HG03045 (cell line): ENCODE measurements at regions not wholly inside any gene's neighbourhood (a gene's known extent, or its start where the extent isn't known, plus 50 kb on each side); places are given as distances from the start of the nearest gene placed in this dataset.

ENCODE experiments used
- ATAC-seq: cut with Tn5 transposase; IDR thresholded peaks from one replicate; pipeline ENCODE4 v1.9.1; 2021; ENCODE audit warnings: mild to moderate bottlenecking, moderate library complexity; ENCODE audit not compliant: unreplicated experiment

DNA sequence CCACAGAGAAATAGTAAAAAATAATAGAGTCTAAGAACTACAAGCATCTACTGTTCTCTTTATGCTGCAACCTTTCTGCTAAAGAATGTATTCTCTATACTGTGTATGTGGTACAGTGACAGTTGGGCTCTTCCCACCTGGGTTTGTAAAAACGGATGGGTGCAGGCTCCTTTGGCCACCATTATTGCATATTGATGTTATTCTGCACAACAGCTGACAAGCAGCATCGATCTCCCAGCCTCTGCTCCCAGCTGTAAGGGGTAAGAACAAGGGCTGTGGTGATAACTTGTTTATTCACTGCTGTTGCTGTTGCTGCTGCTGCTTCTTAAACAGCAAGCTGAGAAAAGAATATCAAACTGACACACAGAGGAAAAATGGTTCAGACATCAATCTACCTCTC, 56.1 kb downstream of the KCNRG start:
- ATAC-seq, result no peak

DNA sequence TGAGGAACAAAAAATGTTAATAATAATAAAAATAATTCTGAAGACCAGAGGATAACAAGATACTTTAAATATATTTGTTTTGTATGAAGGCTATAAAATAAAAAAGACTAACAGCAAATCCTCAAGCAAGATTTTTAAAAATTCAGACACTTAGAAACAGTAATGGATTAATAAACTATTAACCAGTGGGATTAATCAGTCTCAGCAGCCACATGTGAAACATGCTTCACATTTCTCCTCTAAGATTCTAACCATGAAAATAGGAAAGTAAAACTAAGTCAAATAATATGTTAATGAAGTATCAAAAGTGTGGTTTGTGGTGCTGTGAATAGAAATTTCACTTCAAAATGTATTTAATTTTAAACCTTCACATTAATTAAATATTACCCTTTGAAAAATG, 57.4 kb downstream of the KCNRG start:
- no peak for ATAC-seq

DNA sequence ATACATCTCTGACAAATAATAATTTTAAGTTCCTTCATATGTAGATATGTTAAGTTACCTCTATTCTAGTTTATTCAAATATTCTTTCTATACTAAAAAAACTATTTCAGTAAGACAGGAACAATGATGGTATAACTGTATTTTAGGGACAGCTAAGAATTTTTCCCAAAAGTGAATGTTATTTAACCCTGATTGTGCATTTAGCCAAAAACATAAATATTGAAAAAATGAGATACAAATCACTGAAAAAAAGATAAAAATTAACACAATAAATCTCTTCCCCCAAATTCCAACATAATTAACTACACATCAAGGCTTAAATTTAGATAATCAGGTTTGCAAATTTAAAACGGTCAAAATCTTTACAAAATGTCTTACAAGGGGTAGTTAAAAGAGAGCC, 58.1 kb downstream of the KCNRG start:
- ATAC-seq, result no peak

DNA sequence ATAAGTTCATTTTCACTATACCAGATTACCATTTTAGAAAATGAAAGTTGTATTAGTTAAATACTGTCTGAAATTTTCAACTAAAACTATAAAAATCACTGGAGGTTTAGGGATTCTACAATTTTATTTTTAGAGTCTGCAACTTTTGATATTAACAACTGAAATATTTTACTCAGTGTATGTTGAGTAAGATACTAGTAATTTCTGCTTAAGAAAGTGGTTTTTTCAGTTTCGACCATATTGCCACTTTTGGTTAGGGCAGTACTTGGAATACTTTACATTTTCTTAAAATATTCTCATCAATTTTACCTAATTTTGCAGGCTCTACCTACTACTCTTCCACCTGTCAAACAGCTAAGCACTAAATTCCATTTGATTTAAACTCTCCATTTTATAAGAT, 59.6 kb downstream of the KCNRG start:
- peak; percentile 66 for ATAC-seq

DNA sequence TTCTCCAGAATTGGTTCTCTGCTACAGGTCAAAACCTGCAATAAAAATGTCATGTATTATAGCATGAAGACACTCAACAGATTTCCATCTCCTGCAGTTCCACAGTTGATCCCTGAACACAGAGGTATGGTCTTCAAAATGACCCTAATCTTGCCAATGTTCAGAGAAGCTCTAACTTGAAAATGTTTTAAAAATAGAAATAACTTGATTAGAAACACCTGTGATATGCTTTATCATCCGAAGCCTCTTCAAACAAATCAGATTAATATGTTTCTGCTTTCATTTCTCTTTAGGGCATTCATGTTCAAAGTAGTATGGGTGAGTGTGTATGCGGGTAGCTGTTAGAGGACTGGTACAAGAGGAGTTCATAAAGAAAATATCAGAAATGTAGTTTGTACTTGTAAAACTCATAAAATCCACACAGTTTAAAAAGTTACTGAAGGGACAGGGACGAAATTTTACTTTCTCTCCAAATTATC, 60.4 kb downstream of the KCNRG start:
- ATAC-seq, result no peak

DNA sequence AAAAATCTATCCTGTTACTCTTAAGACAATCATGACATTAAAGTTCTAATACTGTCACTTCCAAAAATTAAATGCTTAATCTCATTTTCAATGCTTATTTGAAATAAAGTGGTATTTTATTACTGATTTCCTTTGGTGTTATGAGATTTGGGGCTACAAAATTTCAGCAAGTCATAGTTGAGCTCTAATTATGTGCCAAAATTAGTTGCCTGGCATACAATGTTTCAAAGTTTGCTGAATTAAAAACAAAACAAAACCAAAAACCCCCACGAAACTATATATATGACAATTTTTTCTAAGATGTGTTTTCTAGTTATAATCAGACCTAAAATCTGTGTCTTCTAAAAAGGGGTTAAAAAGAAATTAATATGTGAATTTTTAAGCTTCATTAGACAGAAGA, 62.2 kb downstream of the KCNRG start:
- ATAC-seq, result no peak

DNA sequence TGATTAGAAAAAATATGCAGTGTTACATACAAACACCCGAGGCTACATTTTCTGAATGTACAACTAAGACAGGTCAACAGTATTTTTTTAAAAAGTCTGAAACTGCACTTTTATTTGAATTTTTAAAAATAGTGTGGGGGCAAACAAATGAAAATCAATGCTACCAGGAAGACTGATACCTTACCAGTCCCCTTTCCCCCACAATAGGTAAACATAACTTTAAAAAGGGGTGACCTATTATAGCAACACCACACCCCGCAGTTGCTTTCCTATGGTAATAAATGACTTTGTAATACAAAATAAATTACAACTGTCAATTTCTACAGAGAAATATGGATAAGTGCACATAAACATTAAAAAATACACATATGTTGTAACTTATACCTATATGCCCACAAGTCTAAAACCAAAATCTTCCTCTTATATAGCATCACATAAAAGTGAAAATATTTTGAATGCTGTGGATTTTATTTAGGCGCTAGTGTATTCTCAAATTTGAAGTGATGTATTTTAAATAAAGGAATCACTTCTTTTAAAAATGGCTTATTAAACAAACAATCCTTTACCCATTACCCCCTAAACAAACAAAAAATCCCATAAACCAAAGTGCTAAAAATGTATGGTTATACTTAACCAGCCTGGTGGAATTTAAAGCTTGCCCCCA, 63.1 kb downstream of the KCNRG start:
- no peak for ATAC-seq

DNA sequence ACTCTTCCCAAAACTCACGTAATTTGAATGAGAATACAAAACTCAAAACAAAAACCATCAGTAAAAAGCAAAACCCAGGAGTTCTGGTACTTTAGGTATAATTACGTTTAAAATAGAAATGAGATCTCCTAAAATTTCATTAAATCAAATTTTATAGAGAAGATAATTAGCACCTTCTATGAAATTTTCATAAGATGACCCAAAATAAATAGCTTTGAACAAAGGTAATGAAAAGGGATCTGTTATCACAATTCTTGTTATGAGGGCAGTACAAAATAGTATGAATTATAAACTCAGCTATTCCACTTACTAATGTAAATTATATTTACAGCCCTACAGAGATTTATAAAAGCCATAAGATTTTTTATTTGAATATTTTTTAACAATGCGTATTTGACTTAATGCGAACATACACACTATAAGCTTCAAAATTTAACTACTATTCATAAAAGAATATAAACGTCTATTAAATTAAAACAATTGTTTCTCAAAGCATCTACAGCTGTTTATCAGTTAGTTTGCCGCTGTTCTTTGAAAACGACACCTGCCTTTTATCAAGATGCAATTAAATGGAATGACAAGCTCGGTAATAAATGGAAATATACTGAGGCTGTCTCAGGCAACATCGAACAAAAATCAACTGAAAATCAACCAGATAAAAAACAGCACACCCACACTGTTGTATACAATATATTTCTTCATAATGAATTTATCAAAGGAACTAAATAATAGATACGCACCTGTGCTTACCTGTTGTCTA, 63.8 kb downstream of the KCNRG start:
- no peak for ATAC-seq

DNA sequence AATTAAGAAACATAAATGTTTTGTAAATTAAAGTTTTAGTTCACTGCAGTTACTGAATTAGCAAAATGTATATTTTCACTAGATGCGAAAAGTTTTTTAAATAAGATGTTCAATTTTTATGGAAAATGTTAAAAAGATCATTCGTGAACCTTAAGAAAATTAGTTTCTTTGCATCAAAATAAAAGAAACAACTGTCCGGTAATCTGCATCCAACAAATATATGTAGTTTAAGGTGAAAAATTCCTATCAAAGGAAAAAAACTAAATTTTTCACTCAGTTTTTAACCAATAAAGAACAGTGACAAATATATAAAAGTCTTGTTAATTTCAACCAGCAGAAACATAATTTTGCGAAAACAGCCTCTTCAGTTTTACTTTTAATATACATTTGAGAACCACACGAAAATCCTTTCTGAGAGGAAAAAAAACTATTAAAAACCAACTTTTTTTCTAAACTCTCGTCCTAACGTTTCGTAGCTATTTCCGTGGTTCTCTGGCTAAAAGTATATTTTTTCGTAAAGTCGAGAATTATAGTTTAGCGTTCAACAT, 64.5 kb downstream of the KCNRG start:
- ATAC-seq, result no peak

DNA sequence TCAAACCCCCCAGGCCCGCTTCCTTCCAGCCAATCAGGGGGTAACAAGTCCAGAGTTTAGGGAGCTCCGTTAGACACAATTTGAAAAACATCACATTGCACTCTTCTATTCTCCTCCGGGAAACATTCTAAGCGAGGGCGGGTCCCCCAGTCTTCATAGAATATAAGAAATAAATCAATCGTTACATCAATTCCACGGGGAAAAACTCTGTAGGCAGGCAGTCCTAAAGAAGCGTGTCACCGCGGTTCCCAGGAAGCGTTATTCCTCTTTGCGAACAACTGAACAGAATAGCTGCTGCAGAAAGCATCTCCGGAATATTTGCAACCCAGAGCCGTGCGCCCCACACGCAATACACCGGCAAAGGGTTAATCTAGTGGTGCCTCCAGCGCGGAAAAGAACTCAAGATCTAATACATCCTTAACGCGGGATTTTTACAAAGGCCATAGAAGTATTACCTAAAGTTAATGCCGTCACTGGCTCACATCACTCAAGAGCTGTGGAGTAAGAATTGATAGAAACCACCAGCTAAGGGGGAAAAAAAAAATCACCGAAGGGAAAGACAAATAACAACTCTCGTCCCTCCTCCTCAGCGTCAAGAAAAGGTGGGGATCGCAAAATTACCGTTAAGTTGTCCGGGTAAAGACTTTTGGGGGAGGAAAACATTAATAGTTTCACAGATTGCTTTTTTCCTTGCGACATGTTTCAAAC, 65.1 kb downstream of the KCNRG start:
- no peak for ATAC-seq

DNA sequence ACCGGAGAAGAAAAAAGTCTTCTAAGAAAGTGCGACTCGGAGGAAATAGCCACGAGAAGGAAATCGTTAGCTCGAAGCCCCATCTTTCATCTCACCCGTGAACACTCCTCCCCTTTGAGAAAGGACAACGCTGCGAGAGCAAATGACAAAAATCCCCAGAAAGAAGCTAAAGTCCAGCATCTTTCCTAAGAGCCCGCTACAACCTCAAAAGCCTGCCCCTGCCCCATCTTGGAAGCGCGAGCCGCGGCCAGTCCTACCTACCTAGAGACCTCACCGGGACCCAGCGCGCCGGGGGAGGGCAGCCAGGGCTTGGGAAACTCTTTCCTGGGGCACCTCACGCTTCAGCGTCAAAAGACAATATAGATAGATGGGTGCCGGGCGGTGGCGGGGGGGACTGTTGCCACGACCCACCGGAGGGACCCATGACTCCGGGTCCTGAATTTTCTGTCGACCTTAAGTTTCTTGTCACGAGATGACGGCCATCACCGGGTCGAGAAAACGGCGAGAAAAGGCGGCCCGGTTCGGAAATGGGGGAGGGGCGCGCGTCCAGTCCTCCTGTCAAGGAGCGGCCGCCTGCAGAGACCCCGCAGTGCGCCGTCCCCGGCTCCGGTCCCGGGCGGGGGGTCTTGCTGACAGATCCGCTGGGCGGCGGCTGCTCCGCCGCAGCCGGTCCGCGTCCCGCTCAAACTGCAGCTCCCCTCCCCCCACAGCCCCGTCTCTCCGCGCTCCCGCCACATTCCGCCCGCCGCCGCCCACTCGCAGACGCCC, 65.9 kb downstream of the KCNRG start:
- ATAC-seq, result peak; percentile 22

DNA sequence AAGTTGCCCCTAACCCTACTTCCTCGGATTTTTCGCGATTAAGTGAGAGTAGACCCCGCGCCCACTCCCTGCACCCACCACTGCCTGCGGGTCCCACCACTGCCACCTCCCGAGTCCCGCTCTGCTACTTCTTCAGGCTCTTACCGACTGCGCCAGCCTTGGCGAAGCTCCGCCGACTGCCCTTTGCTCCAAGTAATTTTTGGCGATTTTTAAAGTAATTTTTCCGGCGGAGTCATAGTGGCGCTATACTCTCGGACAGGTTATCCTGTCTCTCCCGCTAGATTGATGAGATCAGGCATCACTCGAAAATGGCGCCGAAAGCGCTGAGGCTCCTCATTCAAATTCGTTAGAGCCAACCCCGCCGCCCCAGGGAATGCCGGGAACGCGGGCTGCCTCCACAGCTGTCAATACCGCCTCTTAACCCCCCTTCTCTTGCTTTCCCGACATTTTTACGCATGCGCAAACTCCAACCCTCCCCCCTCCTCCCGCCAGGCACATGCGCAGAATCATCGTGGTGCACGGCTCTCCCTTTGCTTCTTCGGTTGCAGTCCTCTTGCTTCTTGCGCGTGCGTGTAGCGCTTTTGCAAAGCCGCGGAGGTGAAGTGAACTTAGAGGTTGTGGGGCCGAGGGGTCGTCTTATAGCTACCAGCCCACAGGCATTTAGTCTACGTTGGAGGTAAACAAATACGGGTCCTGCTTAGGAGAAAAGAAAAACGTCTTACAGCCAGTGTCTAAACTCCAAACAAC, 66.6 kb downstream of the KCNRG start:
- peak; percentile 67 for ATAC-seq

DNA sequence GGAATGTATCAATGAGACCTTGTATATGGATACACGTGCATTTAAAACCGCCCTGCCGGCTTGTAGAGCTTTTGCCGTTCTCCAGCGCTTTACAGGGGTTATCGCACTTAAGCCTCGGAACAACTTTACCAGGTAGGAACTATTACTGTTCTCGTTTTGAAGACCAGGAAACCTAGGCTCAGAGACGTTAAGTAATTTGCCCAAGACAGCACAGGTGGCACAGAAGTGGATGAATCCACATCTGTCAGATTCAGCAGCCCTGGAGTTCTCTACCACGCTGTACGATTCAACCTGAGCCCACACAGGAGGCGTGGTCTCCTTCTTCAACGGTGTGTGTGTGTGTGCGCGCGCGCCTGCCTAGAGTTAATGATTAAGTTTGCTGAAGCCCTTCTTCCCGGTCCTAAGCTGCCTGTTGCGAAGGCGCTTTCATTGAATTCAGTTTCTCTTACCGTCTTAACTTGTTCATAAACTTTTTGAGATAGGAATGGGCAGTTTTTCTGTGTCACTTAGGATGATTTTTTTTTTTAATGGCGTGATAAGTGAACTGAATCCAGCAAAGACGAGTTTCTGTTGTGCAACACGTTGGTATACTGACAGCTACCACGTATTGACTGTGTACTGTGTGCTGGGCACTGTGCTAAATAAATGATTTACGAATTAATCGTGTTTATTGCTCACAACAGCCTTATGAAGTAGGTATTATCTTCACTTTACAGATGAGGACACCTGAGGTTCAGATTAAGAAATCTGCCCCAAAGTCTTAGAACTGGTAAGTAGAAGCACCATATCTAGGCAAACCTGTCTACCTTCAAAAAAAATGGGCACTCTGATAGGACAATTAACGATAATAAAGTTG, 67.4 kb downstream of the KCNRG start:
- ATAC-seq, result peak; percentile 52

DNA sequence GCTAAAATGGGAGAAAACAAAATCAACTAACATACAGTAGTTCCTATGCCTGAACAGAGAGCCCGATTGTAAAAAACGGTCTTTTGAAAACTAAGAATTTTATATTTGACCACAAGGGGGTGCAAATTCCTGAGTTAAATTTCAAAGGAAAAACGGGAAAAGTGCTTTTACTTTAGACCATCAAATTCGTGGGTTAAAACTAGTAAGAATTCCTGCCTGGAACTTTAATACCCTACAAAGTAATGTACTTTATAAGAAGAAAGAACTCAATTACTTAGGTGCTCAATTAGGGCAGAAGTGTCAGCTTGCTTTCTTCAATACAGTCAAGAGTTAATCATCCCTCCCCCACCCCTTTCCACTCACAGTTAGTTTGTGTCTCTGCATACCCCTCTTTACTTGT, 69.8 kb downstream of the KCNRG start:
- ATAC-seq, result no peak

DNA sequence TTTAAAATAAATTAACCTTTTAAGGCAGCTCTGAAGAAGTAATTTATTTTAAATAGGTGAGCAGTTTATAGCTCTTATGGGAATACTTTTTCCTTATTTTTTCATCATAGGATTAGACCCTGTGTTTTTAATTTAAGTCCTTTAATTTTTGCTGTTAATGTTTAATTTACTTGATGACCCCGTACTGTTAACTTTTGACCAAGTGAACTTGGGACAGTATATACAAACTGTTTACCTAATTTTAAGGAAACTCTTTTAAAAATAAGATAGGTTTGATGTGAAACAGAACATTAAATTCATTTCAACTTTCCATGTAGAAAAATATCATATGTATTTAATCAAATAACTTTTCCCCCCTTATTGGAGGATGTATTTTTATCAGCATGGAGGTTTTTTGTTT, 74.4 kb downstream of the KCNRG start:
- ATAC-seq, result no peak

DNA sequence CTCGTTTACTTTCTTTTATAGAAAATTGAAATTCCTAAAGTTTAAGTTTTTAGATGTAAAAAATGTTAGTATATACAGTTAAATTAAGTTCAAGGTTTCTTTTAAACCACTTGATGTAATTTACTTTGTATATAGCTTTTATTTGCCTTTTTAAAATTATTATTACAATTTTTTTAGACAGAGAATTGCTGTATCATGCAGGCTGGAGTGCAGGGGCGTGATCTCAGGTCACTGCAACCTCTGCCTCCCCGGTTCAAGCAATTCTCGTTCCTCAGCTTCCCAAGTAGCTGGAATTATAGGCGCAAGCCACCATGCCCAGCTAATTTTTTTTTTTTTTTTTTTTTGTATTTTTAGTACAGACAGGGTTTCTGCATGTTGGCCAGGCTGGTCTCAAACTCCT, 75.0 kb downstream of the KCNRG start:
- ATAC-seq, result no peak

DNA sequence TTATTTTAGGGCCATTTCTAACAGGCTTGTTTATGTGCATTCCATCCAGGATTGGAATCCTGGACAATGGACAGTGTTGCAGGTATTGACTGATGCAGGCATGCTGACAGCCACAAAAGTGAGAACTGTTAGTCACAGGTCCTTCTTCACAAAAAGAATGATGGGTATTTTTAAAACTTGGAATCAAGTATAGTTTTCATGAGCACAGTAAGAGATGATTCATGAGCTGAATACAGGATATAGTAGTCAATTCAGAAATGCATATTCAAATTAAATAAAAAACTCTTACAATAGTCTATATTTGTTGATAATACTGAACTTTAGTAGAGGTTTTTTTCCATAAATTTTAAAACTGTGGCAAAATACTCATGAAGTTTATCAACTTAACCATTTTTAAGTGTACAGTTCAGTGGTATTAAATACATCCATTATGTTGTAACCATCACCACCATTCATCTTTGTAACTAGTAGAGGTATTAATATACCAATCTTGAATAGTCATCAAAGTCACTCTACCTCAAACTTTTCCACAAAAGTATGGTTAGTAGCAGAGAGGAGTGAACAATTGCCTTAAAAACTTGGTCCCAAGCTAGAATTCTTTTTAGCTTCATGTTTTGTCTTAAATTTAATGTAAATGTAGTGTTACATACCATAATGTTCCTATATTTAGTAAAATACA, 79.5 kb downstream of the KCNRG start:
- no peak for ATAC-seq

DNA sequence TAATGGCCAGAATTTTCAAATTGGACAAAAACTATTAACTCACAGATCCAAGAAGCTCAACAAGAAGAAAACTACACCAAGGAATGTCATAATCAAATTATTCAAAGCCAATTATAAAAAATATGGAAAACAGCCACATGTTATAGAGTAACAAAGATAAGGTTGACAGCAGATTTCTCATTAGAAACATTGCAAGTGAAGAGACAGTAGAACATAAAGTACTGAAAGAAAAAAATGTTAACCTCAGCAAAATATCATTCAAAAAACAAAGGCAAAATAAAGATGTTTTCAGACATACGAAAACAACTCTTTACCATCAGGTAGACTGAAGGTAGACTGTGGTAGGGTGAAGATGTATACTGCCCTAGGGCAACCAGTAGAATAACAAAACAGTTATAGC, 83.4 kb downstream of the KCNRG start:
- no peak for ATAC-seq

DNA sequence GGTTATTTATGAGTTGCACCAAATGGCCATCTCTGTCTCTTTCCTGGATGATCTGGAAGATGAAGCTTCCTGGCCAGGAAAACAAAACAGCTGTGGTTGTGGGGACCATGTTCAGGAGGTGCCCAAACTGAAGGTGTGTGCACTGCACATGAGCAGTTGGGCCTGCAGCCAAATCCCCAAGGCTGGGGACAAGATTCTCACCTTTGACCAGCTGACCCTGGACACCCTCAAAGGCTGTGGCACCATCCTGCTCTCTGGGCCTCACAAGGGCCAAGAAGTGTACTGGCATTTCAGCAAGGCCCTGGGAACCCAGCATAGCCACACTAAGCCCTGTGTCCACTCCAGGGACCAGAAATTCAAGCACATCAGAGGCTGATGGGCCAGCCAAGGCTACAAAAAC, 84.2 kb downstream of the KCNRG start:
- ATAC-seq, result no peak
